GM10266 (cell line): ENCODE measurements at regions not wholly inside any gene's neighbourhood (a gene's known extent, or its start where the extent isn't known, plus 50 kb on each side); places are given as distances from the start of the nearest gene placed in this dataset.

Experiments used
- DNase-seq: peaks from one replicate; pipeline ENCODE4 v3.0.0; 2012; ENCODE audit errors: extremely low spot score
- CTCF ChIP-seq: IDR thresholded peaks from 2 replicates; pipeline ENCODE4 v1.5.1; 2012; ENCODE audit warnings: mild to moderate bottlenecking, low read depth; ENCODE audit not compliant: control insufficient read depth, insufficient read depth; ENCODE audit errors: missing control alignments

- no peak for DNase-seq
- no peak for TF ChIP-seq CTCF
Measured at GRCh38 chr3:177552051-177552450, 354.8 kb upstream of the TBL1XR1 start.

GRCh38 chr3:177553012-177553411 is 355.7 kb upstream of the TBL1XR1 start:
- no peak for DNase-seq

GRCh38 chr3:177553579-177553978 is 356.3 kb upstream of the TBL1XR1 start:
- no peak for TF ChIP-seq CTCF
- DNase-seq = no peak

More at GRCh38 chr3:177553012-177553411, 355.7 kb upstream of the TBL1XR1 start:
- TF ChIP-seq CTCF = no peak

- DNase-seq = no peak
- no peak for TF ChIP-seq CTCF
Measured at GRCh38 chr3:177554895-177555759, 357.8 kb upstream of the TBL1XR1 start.

- TF ChIP-seq CTCF = no peak
- no peak for DNase-seq
Measured at GRCh38 chr3:177557548-177557947, 360.3 kb upstream of the TBL1XR1 start.

- DNase-seq = no peak
Measured at GRCh38 chr3:177561365-177561764, 364.1 kb upstream of the TBL1XR1 start.

More at GRCh38 chr3:177561365-177561764, 364.1 kb upstream of the TBL1XR1 start:
- no peak for TF ChIP-seq CTCF
